ENCODE measurements at regions not wholly inside any gene's neighbourhood (a gene's known extent, or its start where the extent isn't known, plus 50 kb on each side); places are given as distances from the start of the nearest gene placed in this dataset.

DNA sequence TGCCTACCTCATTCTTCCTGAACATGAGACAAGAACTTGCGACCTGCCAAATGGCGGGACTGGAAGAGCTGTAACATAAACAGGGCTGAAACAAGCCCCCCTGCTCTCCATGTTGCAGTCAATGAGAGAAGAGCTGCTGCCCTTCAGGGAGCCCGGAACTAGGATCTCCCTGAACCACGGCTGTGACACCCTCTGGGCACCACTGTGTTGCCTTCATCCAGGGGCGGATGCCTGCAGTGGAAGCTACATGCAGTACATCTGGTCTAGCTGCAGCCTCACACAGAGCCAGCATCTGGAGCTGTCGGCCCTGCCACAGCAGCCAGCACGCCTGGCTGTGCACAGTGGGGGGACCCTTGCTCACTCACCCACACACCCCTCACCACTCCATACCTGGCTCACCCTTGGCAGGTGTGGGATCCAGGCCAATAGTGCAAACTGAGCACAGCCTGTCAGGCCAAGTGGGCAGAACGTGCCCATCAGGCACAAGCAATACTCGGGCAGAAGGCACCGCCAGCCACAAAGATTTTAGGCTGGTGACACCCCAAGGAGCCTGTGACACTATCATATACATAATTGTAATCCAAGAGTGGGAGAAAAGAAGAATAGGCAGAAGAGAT lies 451.3 kb downstream of the HTR1B start:
- no peak overlapping the region for H3K27ac ChIP-seq (ENCODE audit: control insufficient read depth, insufficient read depth, low read length)
- H3K9ac ChIP-seq (ENCODE audit: control insufficient read depth, extremely low read depth, insufficient read depth, low read length), result no peak overlapping the region
- no peaks in the 10 kb centered on the region for H3K9me3 ChIP-seq (ENCODE audit: control insufficient read depth, low read depth, low read length)
- no peak overlapping the region for H2AFZ ChIP-seq (ENCODE audit: control insufficient read depth, low read length)
- no peaks in the 10 kb centered on the region for H4K20me1 ChIP-seq (ENCODE audit: control insufficient read depth, extremely low read depth, insufficient read depth, low read length)
- DNase-seq (ENCODE audit: low read depth, low spot score) (no peak), FAIRE-seq (no peak)
- H3K4me2 ChIP-seq (ENCODE audit: control insufficient read depth, extremely low read depth, insufficient read depth, low read depth, low read length), result no peak overlapping the region
- TF ChIP-seq EZH2 (IDR thresholded peaks at IDR 0.05; ENCODE audit: low read length), result no peak
- TF ChIP-seq, protein P1, sequence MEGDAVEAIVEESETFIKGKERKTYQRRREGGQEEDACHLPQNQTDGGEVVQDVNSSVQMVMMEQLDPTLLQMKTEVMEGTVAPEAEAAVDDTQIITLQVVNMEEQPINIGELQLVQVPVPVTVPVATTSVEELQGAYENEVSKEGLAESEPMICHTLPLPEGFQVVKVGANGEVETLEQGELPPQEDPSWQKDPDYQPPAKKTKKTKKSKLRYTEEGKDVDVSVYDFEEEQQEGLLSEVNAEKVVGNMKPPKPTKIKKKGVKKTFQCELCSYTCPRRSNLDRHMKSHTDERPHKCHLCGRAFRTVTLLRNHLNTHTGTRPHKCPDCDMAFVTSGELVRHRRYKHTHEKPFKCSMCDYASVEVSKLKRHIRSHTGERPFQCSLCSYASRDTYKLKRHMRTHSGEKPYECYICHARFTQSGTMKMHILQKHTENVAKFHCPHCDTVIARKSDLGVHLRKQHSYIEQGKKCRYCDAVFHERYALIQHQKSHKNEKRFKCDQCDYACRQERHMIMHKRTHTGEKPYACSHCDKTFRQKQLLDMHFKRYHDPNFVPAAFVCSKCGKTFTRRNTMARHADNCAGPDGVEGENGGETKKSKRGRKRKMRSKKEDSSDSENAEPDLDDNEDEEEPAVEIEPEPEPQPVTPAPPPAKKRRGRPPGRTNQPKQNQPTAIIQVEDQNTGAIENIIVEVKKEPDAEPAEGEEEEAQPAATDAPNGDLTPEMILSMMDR (optimal IDR thresholded peaks at IDR 0.05 in 1 of 3, IDR thresholded peaks at IDR 0.05 in 1 of 3, conservative IDR thresholded peaks at IDR 0.05 in 1 of 3; ENCODE audit: extremely low read depth in 1 of 3, insufficient read depth in 2 of 3, low read length in 3 of 3), result no peak
- no peaks in the 10 kb centered on the region for H3K27me3 ChIP-seq (ENCODE audit: control insufficient read depth, extremely low read depth, insufficient read depth, low read length)
- H3K4me1 ChIP-seq (ENCODE audit: control insufficient read depth, extremely low read depth, insufficient read depth, low read length), result no peaks in the 10 kb centered on the region
- no peaks in the 10 kb centered on the region for H3K36me3 ChIP-seq (ENCODE audit: control insufficient read depth in 2 of 2, extremely low read depth in 1 of 2, insufficient read depth in 2 of 2, low read length in 2 of 2)
- H3K9me1 ChIP-seq (ENCODE audit: control insufficient read depth, extremely low read depth, insufficient read depth, low read length), result no peaks in the 10 kb centered on the region
- dilution Hi-C loops (cut with MboI; ENCODE audit: extremely low pct_ligation_motif_present, low sequenced_read_pairs), result no loop called here
- H3K79me2 ChIP-seq (ENCODE audit: control insufficient read depth, insufficient read depth, low read length), result no peaks in the 10 kb centered on the region
- no peak overlapping the region for H3K4me3 ChIP-seq (ENCODE audit: control insufficient read depth in 2 of 3, extremely low read depth in 1 of 3, insufficient read depth in 2 of 3, low read depth in 1 of 3, low read length in 3 of 3)

DNA sequence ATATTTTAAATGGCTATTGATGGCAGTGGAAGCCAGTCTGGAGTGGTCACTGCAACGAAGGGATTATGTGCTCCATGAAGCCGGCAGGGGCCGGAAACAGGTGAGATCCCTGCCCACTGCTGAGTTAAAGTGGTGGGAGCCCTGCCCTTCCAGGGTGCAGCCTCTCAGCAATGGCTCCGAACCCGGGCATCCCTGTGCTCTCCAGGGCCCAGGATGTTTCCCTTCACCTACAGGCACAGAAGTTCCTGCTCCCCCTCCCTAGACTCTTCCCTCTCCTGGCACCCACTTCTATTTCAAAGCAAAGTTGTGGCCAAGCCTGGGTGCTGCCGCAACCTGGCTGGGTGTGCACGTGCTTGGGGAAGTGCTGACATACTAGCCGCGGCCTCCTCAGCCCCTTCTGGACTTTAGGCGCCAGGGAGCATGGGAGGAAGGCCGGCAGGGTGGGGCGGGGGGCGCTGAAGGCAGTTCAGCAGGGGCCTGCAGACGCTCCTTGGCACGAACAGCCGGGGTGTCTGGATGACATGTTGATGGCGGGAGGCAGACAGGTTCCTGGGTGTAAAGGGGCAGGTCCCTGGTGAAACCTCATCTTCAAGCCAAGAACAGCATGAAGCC lies 452.3 kb downstream of the HTR1B start:
- dilution Hi-C loops (cut with MboI; ENCODE audit: extremely low pct_ligation_motif_present, low sequenced_read_pairs), result no loop called here
- H3K4me3 ChIP-seq (ENCODE audit: control insufficient read depth in 2 of 3, extremely low read depth in 1 of 3, insufficient read depth in 2 of 3, low read depth in 1 of 3, low read length in 3 of 3), result no peak overlapping the region
- no peak overlapping the region for H3K27ac ChIP-seq (ENCODE audit: control insufficient read depth, insufficient read depth, low read length)
- H3K9me3 ChIP-seq (ENCODE audit: control insufficient read depth, low read depth, low read length), result no peaks in the 10 kb centered on the region
- no peak for FAIRE-seq
- no peaks in the 10 kb centered on the region for H3K9me1 ChIP-seq (ENCODE audit: control insufficient read depth, extremely low read depth, insufficient read depth, low read length)
- no peak for DNase-seq (ENCODE audit: low read depth, low spot score)
- no peak overlapping the region for H2AFZ ChIP-seq (ENCODE audit: control insufficient read depth, low read length)
- H4K20me1 ChIP-seq (ENCODE audit: control insufficient read depth, extremely low read depth, insufficient read depth, low read length), result no peaks in the 10 kb centered on the region
- no peak overlapping the region for H3K4me2 ChIP-seq (ENCODE audit: control insufficient read depth, extremely low read depth, insufficient read depth, low read depth, low read length)
- TF ChIP-seq, protein P1 (optimal IDR thresholded peaks at IDR 0.05 in 1 of 3, IDR thresholded peaks at IDR 0.05 in 1 of 3, conservative IDR thresholded peaks at IDR 0.05 in 1 of 3; ENCODE audit: extremely low read depth in 1 of 3, insufficient read depth in 2 of 3, low read length in 3 of 3), result no peak
- no peak for TF ChIP-seq EZH2 (IDR thresholded peaks at IDR 0.05; ENCODE audit: low read length)
- H3K9ac ChIP-seq (ENCODE audit: control insufficient read depth, extremely low read depth, insufficient read depth, low read length), result no peak overlapping the region
- H3K36me3 ChIP-seq (ENCODE audit: control insufficient read depth in 2 of 2, extremely low read depth in 1 of 2, insufficient read depth in 2 of 2, low read length in 2 of 2), result no peaks in the 10 kb centered on the region
- no peaks in the 10 kb centered on the region for H3K4me1 ChIP-seq (ENCODE audit: control insufficient read depth, extremely low read depth, insufficient read depth, low read length)
- no peaks in the 10 kb centered on the region for H3K27me3 ChIP-seq (ENCODE audit: control insufficient read depth, extremely low read depth, insufficient read depth, low read length)
- H3K79me2 ChIP-seq (ENCODE audit: control insufficient read depth, insufficient read depth, low read length), result no peaks in the 10 kb centered on the region

Data from keratinocyte (primary cell).